ENCODE measurements at regions not wholly inside any gene's neighbourhood (a gene's known extent, or its start where the extent isn't known, plus 50 kb on each side); places are given as distances from the start of the nearest gene placed in this dataset.
"Not testable (repeated sequence)": the region's sequence is repeated elsewhere in the genome, so short reads cannot be mapped to it uniquely, and the experiment has no call there.

GRCh38 chr10:78424050-78424449 lies 390.4 kb downstream of the RPS24 start:
- not testable (repeated sequence) for TF ChIP-seq NFRKB (IDR thresholded peaks at IDR 0.05); SP1 (IDR thresholded peaks at IDR 0.05); L3MBTL2 (conservative IDR thresholded peaks at IDR 0.05); FOXM1 (IDR thresholded peaks at IDR 0.05; ENCODE audit: borderline replicate concordance); ELF4 (IDR thresholded peaks at IDR 0.05); LEF1 (IDR thresholded peaks at IDR 0.05; ENCODE audit: borderline replicate concordance); SUZ12 (IDR thresholded peaks at IDR 0.05); BHLHE40 (IDR thresholded peaks at IDR 0.05; ENCODE audit: borderline replicate concordance)

Measured in HEK293T (cell line).